HG02642 (cell line): ENCODE measurements at regions not wholly inside any gene's neighbourhood (a gene's known extent, or its start where the extent isn't known, plus 50 kb on each side); places are given as distances from the start of the nearest gene placed in this dataset.
"Not testable (repeated sequence)": the region's sequence is repeated elsewhere in the genome, so short reads cannot be mapped to it uniquely, and the experiment has no call there.

Experiments
- ATAC-seq: cut with Tn5 transposase; IDR thresholded peaks from one replicate; pipeline ENCODE4 v1.9.1; 2021; ENCODE audit warnings: mild to moderate bottlenecking; ENCODE audit not compliant: unreplicated experiment, poor library complexity

DNA sequence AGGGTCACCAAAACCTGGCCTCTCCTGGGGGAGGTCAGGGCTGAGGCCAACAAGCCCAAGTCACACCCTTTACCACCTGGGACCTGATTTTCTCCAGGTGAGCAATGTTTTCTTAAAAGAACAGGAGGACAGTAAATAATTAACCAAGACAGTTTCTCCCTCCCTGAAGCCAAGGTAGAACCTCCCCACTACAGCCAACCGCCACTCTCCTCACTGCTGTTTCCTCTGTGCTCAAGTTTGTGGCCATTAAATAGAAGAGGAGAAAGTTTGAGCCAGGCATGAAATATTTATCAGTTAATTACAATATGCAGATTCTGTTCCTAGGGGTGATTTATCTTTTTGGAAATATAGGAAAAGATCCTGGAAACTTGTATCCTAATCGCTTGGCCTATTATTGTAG is 150.6 kb upstream of the ANKRD20A1 start:
- not testable (repeated sequence) for ATAC-seq

DNA sequence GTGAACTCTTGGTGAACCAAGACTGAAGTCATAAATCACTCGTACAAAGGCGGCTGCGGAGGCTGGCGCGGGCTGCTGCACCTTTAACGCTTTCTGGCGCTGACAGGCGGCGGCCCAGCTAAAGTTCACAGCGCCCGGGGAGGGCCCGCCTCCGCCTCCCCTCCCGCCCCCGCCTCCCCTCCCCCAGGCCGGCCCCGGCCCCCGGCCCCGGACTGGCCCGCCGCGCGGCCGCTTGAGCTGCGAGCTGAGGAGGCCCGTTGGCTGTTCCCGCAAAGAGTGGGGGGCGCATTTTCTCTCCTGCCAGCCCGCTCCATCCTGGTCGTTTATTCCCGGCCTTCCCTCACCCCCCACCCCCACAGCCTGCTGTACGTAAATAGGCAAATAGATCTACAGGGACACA is 147.3 kb upstream of the ANKRD20A1 start:
- ATAC-seq = not testable (repeated sequence)

GRCh38 chr9:67711931-67712330 is 146.8 kb upstream of the ANKRD20A1 start:
- ATAC-seq = not testable (repeated sequence)

GRCh38 chr9:67712956-67713355 is 145.8 kb upstream of the ANKRD20A1 start:
- ATAC-seq = not testable (repeated sequence)

DNA sequence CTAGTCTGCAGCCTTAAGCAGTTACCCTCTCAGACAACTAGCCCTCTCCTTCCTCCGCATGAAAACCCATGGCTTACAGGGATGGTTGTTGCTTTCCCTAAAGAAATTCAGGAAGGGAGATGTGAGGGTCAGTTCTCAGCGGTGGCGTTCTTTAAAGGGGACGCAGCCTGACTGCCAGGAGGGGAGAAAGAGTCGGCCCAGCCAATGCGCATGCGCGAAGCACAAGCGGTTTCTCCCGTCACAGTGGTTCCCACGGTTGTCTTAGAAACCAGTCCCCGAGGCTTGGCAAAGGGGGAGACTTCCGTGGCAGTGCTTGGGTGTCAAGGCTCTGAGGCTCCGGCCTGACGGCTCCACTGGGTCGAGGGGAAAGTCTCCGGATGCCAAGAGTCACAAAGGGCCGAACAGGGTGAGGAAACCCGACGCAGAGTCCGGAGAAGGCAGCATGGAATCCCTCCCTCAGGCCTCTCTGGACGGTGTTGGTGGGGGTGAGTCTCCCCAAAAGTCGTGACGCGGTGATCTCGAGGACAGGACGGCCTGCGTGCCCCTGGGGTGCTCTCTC is 140.8 kb upstream of the ANKRD20A1 start:
- ATAC-seq = not testable (repeated sequence)

- ATAC-seq = not testable (repeated sequence)
Observed at GRCh38 chr9:67720491-67720890, 138.2 kb upstream of the ANKRD20A1 start.

- ATAC-seq = peak; percentile 83
Observed at GRCh38 chr9:67722460-67723090, 136.2 kb upstream of the ANKRD20A1 start.

- ATAC-seq = not testable (repeated sequence)
Observed at GRCh38 chr9:67723185-67723584, 135.5 kb upstream of the ANKRD20A1 start.

- ATAC-seq = not testable (repeated sequence)
Observed at GRCh38 chr9:67724885-67725284, 133.8 kb upstream of the ANKRD20A1 start.

DNA sequence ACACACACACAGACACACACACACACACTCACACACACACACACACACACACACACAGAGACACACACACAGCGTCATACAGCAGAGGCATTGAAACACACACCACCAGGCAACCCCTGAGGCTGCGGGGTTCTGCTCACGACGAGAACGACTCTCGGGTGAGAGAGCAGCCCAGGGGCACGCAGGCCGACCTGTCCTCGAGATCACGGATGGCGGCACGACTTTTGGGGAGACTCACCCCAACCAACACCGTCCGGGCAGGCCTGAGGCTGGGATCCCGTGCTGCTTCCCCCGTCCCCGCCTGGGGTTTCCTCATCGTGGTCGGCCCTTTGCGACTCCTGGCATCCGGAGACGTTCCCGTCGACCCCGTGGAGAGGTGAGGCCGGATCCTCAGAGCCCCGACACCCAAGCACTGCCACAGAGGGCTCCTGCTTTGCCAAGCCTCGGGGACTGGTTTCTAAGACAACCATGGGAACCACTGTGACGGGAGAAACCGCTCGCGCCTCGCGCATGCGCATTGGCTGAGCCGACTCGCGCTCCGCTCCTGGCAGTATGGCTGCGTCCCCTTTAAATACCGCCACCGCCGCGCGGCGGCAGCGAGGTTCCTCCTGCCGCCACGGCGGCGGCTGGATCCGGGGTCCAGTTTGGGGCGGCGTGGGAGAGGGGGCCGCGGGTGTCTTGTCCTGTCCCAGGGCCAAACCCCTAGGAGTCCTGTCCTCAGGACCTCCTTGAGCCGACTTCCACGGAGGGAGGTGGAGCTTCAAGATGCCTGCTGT is 132.3 kb upstream of the ANKRD20A1 start:
- ATAC-seq = peak; percentile 80

GRCh38 chr9:67763133-67763532 is 95.6 kb upstream of the ANKRD20A1 start:
- not testable (repeated sequence) for ATAC-seq

DNA sequence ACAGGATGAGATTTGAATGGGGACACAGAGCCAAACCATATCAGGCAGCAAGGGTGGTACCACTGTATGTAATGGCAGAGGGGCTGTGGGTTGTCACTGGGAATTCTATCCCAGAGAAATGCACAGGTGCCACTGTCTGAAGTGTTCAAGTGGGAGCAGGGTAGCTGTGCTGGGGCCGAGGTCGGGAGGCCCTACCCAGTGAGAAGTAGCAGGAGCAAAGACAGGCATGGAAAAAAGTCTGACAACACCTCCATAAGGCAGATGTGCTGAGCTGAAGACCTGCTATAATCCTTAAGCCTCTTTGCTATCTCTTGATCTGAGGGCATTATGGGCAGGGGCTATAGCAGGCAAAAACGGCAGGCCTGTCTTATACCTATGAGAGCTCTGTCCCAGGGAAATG is 86.9 kb upstream of the ANKRD20A1 start:
- not testable (repeated sequence) for ATAC-seq

GRCh38 chr9:67800170-67800569 is 58.6 kb upstream of the ANKRD20A1 start:
- not testable (repeated sequence) for ATAC-seq
